IgD-negative memory B cell (primary cell): ENCODE measurements at regions not wholly inside any gene's neighbourhood (a gene's known extent, or its start where the extent isn't known, plus 50 kb on each side); places are given as distances from the start of the nearest gene placed in this dataset.

Experiments used
- H3K27ac Mint-ChIP-seq, 3 donors: one replicate each; pipeline ENCODE4 v1.8.0; 2020 to 2022; ENCODE audit warnings: mild to moderate bottlenecking in 3 of 3, mixed read lengths in 3 of 3, moderate library complexity in 1 of 3
- H3K27me3 Mint-ChIP-seq: one replicate; pipeline ENCODE4 v1.8.0; 2021; ENCODE audit warnings: mixed read lengths
- H3K36me3 Mint-ChIP-seq: one replicate; pipeline ENCODE4 v1.8.0; 2020; ENCODE audit warnings: mild to moderate bottlenecking, mixed read lengths
- H3K4me1 Mint-ChIP-seq, 3 donors: one replicate each; pipeline ENCODE4 v1.8.0; 2020 to 2022; ENCODE audit warnings: mixed read lengths in 3 of 3, mild to moderate bottlenecking in 1 of 3
- H3K4me3 Mint-ChIP-seq, 4 donors: one replicate each; pipeline ENCODE4 v1.8.0; 2020 to 2022; ENCODE audit warnings: mild to moderate bottlenecking in 4 of 4, mixed read lengths in 4 of 4, moderate library complexity in 3 of 4
- H3K9me3 Mint-ChIP-seq, 3 donors: one replicate each; pipeline ENCODE4 v1.8.0; 2020 to 2021; ENCODE audit warnings: mixed read lengths in 3 of 3, mild to moderate bottlenecking in 1 of 3

DNA sequence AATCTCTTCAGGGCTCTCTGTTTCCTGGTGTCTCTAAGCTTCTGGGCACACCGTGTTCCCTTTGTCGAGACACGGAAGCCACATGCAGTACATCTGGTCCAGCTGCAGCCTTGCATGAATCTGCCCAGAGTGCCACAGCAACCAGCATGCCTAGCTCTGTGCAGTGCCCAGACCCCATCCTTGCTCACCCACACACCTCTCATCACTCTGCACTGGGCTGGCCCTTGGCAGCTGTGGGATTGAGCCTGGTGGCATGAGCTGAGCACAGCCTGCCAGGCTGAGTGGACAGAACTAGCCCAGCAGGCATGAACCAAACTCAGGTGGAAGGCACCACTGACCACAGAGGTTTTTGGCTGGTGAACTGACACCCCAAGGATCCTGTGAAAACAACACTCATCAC lies 279.9 kb downstream of the ATXN7L3B start:
- Mint-ChIP-seq H3K4me1 (no peaks in the 10 kb centered on the region), H3K27me3 (no peaks in the 10 kb centered on the region), H3K9me3 (peaks cover 0 to 3% (median 0%) of the 10 kb centered on the region in 3 donors), H3K27ac (no peak overlapping the region), H3K4me3 (no peak overlapping the region), H3K36me3 (no peaks in the 10 kb centered on the region)

DNA sequence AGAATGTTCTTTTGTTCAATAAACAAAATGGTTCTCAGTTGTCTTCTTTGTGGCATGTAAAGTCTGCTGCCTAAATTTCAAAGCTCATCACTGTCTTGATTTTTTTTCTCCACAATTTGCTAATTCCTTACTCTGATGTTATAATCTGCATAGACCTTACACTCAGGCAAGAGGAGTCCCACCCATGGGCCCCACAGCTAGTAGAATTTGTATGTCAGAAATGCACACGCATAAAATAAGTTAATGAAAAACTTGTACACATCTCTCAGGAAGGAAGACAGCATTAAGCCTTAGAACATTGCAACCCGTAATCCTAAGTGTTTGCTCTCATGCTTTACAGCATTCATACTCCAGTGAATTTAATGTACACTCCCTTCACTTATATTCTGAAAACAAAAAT lies 280.8 kb downstream of the ATXN7L3B start:
- Mint-ChIP-seq H3K36me3 (no peaks in the 10 kb centered on the region), H3K27me3 (no peaks in the 10 kb centered on the region), H3K4me1 (no peaks in the 10 kb centered on the region), H3K4me3 (no peak overlapping the region), H3K27ac (no peak overlapping the region), H3K9me3 (peaks cover 0 to 3% (median 2%) of the 10 kb centered on the region in 3 donors)

DNA sequence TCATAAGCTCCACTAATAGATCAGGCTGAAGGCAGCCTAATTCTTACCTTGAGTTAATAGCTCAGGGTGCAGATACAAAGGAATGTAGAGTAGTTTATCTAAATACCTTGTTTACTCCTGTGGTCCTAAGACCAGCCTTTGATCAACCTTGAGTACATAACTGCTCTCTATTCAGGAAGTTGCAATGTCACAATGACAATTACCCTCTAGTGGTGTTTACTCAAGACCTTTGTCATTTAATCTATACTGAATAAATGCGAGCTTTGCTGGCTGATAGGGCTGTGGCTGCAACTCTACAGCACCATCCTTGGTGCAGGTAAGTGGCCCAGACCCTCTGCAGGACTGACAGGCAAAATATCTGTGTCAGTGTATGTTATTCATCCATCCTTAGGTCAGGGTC lies 282.7 kb downstream of the ATXN7L3B start:
- H3K27me3 Mint-ChIP-seq, result no peaks in the 10 kb centered on the region
- no peaks in the 10 kb centered on the region for H3K36me3 Mint-ChIP-seq
- no peak overlapping the region for H3K27ac Mint-ChIP-seq
- no peak overlapping the region for H3K4me3 Mint-ChIP-seq
- H3K9me3 Mint-ChIP-seq, result peaks cover 0 to 4% (median 3%) of the 10 kb centered on the region in 3 donors
- H3K4me1 Mint-ChIP-seq, result no peaks in the 10 kb centered on the region

DNA sequence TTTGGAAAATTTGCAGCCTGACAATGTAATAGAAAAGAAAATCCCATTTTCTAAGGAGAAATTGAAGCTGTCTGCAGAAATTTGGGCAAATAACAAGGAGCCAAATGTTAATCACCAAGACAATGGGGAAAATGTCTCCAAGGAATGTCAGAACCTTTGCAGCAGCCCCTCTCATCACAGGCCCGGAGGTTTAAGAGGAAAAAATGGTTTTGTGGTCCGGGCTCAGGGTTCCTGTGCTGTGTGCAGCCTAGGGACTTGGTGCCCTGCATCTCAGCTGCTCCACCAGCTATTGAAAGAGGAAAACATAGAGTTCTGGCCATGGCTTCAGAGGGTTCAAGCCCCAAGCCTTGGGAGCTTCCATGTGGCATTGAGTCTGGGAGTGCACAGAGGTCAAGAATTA lies 298.9 kb downstream of the ATXN7L3B start:
- Mint-ChIP-seq H3K36me3 (peaks cover 4% of the 10 kb centered on the region), H3K9me3 (peaks cover 1 to 6% (median 4%) of the 10 kb centered on the region in 3 donors), H3K27ac (no peak overlapping the region), H3K4me3 (no peak overlapping the region), H3K27me3 (no peaks in the 10 kb centered on the region), H3K4me1 (no peaks in the 10 kb centered on the region)

DNA sequence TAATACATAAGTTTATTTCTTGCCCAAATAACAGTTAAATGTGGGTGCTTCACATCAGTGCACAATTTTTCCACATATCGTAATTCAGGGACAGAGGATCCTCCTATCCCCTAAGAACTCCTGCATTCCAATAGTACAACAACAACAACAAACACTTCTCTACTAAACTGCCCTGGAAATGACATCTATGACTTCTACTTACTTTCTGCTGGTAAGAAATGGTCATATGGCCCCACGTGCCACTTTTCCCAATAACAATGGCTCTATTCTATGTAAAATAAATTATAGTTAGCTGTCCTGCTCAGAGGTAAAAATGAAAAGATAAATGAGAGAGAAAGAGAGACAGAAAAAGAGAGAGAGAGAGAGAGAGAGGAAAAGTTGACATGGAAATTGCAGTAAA lies 308.5 kb downstream of the ATXN7L3B start:
- Mint-ChIP-seq H3K27ac (no peak overlapping the region), H3K4me3 (no peak overlapping the region), H3K9me3 (no peaks in the 10 kb centered on the region), H3K36me3 (no peaks in the 10 kb centered on the region), H3K4me1 (no peaks in the 10 kb centered on the region), H3K27me3 (no peaks in the 10 kb centered on the region)

DNA sequence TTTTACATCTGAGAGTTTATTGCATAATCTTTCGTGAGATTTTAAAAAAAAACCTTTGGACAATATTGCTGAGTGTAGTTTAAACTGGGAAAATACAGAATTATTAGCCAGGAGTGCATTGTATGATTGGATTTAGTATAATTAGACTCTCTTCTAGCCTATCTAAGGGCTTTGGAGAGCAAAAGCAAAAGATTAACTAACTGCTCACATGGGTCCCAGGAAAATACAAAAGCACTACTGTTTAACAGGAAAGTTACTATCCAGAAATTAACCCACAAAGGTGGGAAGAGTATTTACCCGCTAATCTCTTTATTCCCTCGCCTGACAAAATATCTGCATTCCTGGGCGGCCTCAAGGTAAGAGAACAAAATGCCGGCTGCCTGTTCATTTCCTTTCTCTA lies 309.5 kb downstream of the ATXN7L3B start:
- Mint-ChIP-seq H3K4me3 (no peak overlapping the region), H3K27ac (no peak overlapping the region), H3K36me3 (no peaks in the 10 kb centered on the region), H3K4me1 (no peaks in the 10 kb centered on the region), H3K27me3 (no peaks in the 10 kb centered on the region), H3K9me3 (no peaks in the 10 kb centered on the region)

DNA sequence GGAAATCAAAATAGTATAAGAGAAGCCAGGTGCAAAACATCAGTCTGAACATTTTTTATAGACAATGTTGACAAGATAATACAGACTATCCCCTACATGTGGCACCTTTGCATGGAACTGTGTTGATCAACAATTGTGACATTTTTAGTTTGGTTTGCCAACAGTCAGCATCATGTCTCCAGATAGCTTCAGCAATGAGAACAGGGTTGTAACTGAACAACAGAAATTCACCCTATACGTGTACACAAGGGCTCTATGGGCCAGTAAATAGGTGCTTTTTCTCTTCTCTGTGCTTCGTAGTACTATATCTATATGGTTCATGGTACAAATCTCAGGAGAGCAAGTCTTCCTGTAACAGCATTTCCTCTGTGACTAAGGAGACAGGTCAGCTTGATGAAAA lies 310.4 kb downstream of the ATXN7L3B start:
- H3K36me3 Mint-ChIP-seq, result no peaks in the 10 kb centered on the region
- H3K9me3 Mint-ChIP-seq, result no peaks in the 10 kb centered on the region
- no peak overlapping the region for H3K27ac Mint-ChIP-seq
- no peaks in the 10 kb centered on the region for H3K4me1 Mint-ChIP-seq
- no peaks in the 10 kb centered on the region for H3K27me3 Mint-ChIP-seq
- H3K4me3 Mint-ChIP-seq, result no peak overlapping the region

DNA sequence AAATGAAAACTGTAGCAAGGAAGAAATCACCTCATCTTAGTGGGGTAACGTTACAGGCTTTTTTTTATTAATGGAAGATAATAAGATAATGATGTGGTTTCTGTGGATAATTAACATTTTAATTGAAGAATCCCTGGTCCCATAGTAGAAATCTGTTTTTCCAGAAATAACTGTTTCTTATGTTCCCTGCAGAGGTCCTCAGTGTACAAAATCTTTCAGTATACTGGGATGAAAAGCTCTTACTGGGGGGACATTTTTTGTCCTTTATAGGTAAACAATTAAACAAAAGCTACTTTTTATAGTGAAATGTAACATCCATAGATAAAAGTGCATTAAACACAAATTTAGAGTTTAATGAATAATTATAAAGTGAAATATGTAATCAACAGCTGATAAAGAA lies 312.2 kb downstream of the ATXN7L3B start:
- H3K36me3 Mint-ChIP-seq, result no peaks in the 10 kb centered on the region
- no peak overlapping the region for H3K4me3 Mint-ChIP-seq
- no peaks in the 10 kb centered on the region for H3K27me3 Mint-ChIP-seq
- no peaks in the 10 kb centered on the region for H3K4me1 Mint-ChIP-seq
- no peak overlapping the region for H3K27ac Mint-ChIP-seq
- no peaks in the 10 kb centered on the region for H3K9me3 Mint-ChIP-seq

DNA sequence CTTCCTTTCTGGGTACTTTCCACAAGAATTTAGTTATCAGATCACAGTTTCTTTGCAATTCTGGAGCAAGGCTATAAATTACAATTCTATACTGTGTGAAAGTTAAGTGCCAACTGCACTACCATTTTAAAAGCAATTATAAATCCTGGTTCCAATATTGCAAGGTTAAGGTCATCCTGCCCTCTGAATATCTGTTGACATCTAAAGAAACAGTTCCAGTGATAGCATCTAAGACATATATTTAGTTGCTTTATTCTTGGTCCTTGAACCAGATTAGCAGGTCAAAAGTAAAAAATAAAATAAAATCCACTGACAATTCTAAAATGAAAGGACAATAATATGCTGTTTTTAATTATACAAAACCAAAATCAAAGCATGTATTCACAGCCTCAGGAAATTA lies 334.2 kb downstream of the ATXN7L3B start:
- peaks cover 0 to 4% (median 3%) of the 10 kb centered on the region in 3 donors for H3K9me3 Mint-ChIP-seq
- H3K4me1 Mint-ChIP-seq, result no peaks in the 10 kb centered on the region
- no peaks in the 10 kb centered on the region for H3K27me3 Mint-ChIP-seq
- H3K36me3 Mint-ChIP-seq, result no peaks in the 10 kb centered on the region
- H3K27ac Mint-ChIP-seq, result no peak overlapping the region
- no peak overlapping the region for H3K4me3 Mint-ChIP-seq

DNA sequence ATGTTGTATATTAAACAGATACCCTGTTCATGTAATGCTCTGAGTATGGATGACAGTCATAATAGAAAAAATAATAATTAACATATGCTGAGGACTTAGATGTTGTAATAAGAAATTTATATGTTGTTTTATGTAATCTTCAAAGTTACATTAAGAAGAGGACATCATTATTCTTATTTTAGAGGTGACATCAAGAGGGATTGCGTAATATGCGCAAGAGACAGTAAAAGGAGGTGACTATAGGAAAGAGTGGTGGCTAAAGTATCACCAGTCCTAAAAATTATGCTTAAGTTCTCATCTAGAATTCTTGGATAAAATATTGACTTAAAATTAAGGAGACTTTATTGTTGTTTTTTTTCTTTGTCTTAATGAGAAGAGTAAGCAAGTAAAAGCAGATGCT lies 323.9 kb downstream of the KCNC2 start:
- Mint-ChIP-seq H3K27me3 (no peaks in the 10 kb centered on the region), H3K36me3 (no peaks in the 10 kb centered on the region), H3K4me1 (no peaks in the 10 kb centered on the region), H3K9me3 (peaks cover 0 to 10% (median 8%) of the 10 kb centered on the region in 3 donors), H3K27ac (no peak overlapping the region), H3K4me3 (no peak overlapping the region)

DNA sequence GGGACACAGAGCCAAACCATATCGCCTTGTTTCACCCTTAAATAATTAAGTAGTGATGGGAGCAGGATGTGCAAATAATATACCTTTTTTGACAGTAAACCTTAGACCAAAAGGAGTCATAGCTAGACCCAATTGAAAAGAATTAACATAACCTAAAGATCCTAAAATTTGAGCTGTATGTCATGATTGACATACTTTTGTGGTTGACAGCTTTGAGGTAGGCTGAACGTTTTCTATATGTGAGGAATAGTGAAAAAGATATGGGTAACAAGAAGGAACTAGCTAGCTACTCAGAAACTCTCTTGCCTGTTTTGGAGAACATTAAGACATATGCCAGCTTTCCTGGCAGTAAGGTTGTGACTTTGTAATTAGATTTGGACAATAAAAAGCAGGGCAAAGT lies 320.6 kb downstream of the KCNC2 start:
- H3K4me3 Mint-ChIP-seq, result no peak overlapping the region

DNA sequence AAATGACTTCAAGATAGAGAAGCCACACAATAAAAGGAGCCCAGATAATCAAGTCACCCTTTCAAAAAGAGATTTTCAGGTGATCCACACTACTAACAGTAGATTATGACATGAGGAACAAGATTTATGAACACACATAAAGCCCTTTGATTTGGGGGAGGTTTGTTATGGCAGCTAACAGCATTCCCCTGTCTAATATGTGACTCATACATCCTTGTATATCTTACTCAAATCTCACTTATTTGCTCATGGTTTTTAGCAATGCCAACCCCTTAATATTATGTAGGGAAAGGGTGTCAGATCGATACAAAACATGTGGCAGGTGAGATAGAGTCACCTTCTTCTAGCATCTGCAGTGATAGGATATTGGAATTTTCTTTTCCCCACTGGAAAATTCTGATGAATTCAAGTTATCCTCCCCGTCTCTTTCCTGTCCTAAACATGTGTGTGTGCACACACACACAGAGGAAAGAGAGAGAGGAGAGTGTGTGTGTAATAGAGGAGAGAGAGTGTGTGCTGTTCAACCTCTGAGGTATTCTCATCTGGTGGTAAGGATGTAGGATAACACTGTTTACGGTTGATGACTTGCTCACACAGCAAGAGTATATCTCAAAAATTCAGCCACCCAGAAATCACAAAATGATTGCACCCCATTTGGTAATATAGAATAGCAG lies 319.9 kb downstream of the KCNC2 start:
- no peak overlapping the region for H3K27ac Mint-ChIP-seq
- H3K36me3 Mint-ChIP-seq, result no peaks in the 10 kb centered on the region
- no peaks in the 10 kb centered on the region for H3K27me3 Mint-ChIP-seq
- H3K4me3 Mint-ChIP-seq, result no peak overlapping the region
- H3K9me3 Mint-ChIP-seq, result peaks cover 0 to 7% (median 4%) of the 10 kb centered on the region in 3 donors
- no peaks in the 10 kb centered on the region for H3K4me1 Mint-ChIP-seq

More for the DNA sequence above, 320.6 kb downstream of the KCNC2 start:
- H3K27me3 Mint-ChIP-seq, result no peaks in the 10 kb centered on the region
- no peaks in the 10 kb centered on the region for H3K36me3 Mint-ChIP-seq
- H3K27ac Mint-ChIP-seq, result no peak overlapping the region
- H3K9me3 Mint-ChIP-seq, result peaks cover 0 to 7% (median 4%) of the 10 kb centered on the region in 3 donors
- H3K4me1 Mint-ChIP-seq, result no peaks in the 10 kb centered on the region

DNA sequence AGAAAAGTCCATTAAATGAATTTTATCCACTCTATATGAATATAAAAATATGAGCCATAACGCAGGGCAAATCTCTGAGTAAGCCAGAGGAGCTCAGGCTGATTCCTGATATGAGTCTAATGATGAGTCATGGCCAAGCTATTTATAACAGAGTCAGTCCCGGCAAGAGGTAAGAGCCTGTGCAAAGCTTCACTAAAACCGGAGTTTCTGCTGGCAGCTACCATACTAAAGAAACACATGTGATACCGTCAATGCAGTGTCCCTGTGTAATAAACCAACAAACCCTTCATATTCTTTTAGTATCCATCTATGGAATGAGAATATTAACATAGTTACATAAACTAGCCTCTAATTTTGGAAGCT lies 319.4 kb downstream of the KCNC2 start:
- Mint-ChIP-seq H3K4me1 (no peaks in the 10 kb centered on the region), H3K4me3 (no peak overlapping the region), H3K9me3 (peaks cover 0 to 6% (median 4%) of the 10 kb centered on the region in 3 donors), H3K36me3 (no peaks in the 10 kb centered on the region), H3K27ac (no peak overlapping the region), H3K27me3 (no peaks in the 10 kb centered on the region)

DNA sequence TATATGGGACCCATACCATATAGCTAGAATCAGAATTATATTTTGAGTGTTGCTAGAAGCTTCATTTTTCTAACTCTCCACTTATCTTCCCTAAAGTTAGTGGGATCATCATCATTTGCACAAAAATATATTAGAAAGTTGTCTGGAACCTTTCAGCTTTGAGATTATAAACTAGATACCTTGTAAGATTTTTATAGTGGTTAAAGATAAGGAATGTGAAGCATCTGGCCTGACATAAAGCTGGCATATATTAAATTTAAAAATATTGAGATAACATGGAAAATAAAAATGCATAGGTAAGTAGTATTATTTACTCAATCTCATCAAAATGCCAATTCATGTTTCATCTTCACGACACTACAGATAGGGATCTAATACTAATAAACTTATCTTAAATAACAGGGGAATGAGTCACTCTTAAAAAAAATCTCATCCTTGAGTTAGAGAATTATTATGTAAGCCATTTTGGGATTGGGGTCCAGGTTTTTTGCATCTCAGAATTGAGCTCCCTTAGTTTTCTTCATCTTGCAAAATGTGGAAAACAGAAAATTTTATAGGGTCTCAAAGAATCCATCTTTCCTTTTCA lies 318.5 kb downstream of the KCNC2 start:
- H3K4me1 Mint-ChIP-seq, result no peaks in the 10 kb centered on the region
- no peak overlapping the region for H3K27ac Mint-ChIP-seq
- no peak overlapping the region for H3K4me3 Mint-ChIP-seq
- peaks cover 0 to 5% (median 4%) of the 10 kb centered on the region in 3 donors for H3K9me3 Mint-ChIP-seq
- no peaks in the 10 kb centered on the region for H3K36me3 Mint-ChIP-seq
- H3K27me3 Mint-ChIP-seq, result no peaks in the 10 kb centered on the region

DNA sequence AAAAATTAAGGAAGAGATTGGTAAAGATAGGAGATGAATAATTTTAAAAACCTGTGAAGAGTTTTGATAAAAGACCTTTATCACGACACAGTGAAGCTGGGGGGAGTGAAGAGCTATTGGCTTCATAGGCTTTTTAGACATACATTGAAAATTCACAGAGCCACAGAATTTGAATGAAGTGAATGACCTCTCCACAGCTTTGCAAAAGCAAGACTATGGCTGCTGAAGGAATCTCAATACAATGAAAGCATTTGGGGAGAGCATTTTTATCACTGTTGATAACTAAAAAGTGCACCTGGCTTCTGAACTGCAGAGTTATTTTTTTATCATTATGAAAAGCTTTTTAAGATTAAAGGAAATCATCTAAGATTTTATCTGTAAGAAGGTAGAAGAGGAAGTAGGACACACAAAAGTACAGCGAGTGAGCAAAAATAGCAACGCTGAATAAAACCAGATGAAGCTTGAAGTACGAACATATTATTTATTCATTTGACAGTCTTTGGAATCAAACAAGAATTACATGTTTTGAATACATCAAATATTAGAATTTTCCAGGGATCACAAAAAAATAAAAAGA lies 317.5 kb downstream of the KCNC2 start:
- Mint-ChIP-seq H3K36me3 (no peaks in the 10 kb centered on the region), H3K4me1 (no peaks in the 10 kb centered on the region), H3K27me3 (no peaks in the 10 kb centered on the region), H3K4me3 (no peak overlapping the region), H3K9me3 (peaks cover 0 to 5% (median 4%) of the 10 kb centered on the region in 3 donors), H3K27ac (no peak overlapping the region)

DNA sequence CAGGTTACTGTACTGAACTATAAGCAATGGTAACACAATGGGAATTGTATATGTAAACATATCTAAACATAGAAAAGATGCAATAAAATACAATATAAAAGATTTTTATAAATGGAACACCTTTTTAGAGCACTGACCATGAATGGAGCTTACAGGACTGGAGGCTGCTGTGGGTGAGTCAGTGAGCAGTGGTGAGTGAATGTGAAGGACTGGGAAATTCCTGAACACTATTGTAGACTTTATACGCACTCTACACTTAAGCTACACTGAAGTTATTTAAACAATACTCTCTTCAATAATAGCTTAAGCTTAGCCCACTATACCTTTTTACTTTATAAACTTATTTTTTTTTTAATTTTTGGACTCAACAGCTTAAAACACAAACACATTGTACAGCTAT lies 313.5 kb downstream of the KCNC2 start:
- Mint-ChIP-seq H3K27me3 (no peaks in the 10 kb centered on the region), H3K36me3 (no peaks in the 10 kb centered on the region), H3K27ac (no peak overlapping the region), H3K4me1 (no peaks in the 10 kb centered on the region), H3K4me3 (no peak overlapping the region), H3K9me3 (peaks cover 0 to 2% (median 0%) of the 10 kb centered on the region in 3 donors)
